ENCODE measurements at regions not wholly inside any gene's neighbourhood (a gene's known extent, or its start where the extent isn't known, plus 50 kb on each side); places are given as distances from the start of the nearest gene placed in this dataset.

DNA sequence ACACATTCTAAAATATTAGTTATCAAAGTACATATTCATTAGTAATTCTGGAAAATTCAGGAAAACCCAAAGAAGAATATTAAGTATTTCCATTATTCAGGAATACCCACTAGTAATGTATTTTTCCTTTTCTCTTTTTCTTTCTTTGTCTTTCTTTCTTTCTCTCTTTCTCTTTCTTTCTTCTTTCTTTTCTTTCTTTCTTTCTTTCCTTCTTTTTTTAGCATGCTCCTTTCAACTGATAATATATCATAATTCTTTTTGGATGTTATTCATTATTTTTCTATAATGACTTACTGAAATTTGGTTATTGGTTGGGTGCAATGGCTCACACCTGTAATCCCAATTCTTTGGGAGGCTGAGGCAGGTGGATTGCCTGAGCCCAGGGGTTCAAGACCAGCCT is 175.6 kb upstream of the RAB4A start:
- H3K4me3 ChIP-seq (replicated peaks; ENCODE audit: low read depth, low read length), result no peak overlapping the region
- TF ChIP-seq, protein P1, sequence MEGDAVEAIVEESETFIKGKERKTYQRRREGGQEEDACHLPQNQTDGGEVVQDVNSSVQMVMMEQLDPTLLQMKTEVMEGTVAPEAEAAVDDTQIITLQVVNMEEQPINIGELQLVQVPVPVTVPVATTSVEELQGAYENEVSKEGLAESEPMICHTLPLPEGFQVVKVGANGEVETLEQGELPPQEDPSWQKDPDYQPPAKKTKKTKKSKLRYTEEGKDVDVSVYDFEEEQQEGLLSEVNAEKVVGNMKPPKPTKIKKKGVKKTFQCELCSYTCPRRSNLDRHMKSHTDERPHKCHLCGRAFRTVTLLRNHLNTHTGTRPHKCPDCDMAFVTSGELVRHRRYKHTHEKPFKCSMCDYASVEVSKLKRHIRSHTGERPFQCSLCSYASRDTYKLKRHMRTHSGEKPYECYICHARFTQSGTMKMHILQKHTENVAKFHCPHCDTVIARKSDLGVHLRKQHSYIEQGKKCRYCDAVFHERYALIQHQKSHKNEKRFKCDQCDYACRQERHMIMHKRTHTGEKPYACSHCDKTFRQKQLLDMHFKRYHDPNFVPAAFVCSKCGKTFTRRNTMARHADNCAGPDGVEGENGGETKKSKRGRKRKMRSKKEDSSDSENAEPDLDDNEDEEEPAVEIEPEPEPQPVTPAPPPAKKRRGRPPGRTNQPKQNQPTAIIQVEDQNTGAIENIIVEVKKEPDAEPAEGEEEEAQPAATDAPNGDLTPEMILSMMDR (IDR thresholded peaks at IDR 0.05; ENCODE audit: low read depth, low read length, missing control alignments), result no peak
- DNase-seq (ENCODE audit: extremely low read depth, low read depth), result no peak

DNA sequence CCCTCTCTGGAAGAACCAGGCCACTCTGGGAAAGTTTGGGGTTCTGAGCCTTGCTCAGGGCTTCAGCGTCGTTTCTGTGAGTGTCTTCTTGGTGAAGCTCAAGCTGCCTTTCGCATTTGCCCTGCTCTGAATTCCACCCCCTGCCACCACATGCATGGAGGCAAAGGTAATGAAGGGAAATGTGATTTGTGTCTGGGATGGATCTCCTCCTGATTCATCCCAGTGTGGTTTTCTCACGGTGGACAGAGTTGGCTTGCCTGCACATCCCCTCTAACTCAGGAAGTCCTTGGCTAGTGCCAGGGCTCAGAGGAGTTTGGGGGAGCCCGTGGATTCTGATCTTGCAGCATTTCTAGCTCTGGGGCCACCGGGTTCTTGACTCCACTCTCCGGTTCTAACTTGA is 173.6 kb upstream of the RAB4A start:
- H3K4me3 ChIP-seq (replicated peaks; ENCODE audit: low read depth, low read length), result no peak overlapping the region
- TF ChIP-seq, protein P1 (IDR thresholded peaks at IDR 0.05; ENCODE audit: low read depth, low read length, missing control alignments), result no peak
- DNase-seq (ENCODE audit: extremely low read depth, low read depth), result no peak

DNA sequence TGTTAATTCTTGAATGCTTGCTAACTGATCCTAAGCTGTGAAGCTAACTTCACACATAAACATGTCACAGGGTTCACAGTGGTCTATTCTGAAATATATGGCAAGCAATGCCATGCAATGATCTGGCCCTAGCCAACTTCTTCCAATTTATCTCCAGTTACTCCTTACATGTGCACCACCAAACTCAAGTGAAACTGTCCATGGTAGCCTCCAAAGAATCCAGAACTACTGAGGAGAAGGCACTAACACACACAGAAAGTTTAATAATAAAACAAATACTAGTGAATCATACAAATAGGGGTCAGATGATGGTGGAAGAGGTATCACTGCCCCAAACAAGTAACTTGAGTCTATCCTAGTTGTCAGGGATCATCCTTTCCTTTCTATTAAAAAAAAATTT is 172.6 kb upstream of the RAB4A start:
- TF ChIP-seq, protein P1 (IDR thresholded peaks at IDR 0.05; ENCODE audit: low read depth, low read length, missing control alignments), result no peak
- DNase-seq (ENCODE audit: extremely low read depth, low read depth), result no peak
- no peak overlapping the region for H3K4me3 ChIP-seq (replicated peaks; ENCODE audit: low read depth, low read length)

DNA sequence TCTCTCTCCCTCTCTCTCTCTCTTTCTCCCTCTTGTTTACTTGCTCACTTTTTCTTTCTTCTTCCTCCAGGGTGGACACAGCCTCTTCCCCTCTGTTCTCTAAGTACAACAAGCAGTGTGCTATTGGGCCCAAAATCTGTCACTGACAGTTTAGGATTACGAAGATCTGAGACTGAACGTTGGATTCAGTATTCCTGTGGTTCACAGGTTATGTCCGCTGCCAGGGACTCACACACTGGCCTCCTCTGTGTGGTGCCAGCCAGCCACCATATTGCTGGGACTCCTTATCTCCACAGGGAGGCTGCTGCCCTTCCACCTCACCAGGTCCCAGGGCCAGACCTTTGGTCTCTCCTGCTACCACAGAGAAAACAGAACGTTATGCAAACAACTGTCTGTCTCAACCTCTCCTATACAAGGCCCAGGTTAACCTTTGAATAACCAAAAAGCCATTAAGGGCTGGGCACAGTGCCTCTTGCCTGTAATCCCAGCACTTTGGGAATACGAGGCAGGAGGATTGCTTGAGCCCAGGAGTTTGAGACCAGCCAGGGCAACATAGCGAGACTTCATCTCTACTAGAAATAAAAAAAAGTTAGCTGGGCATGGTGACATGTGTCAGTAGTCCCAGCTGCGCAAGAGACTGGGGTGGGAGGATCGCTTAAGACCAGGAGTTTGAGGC is 171.9 kb upstream of the RAB4A start:
- no peak for DNase-seq (ENCODE audit: extremely low read depth, low read depth)
- no peak overlapping the region for H3K4me3 ChIP-seq (replicated peaks; ENCODE audit: low read depth, low read length)
- TF ChIP-seq, protein P1 (IDR thresholded peaks at IDR 0.05; ENCODE audit: low read depth, low read length, missing control alignments), result no peak

DNA sequence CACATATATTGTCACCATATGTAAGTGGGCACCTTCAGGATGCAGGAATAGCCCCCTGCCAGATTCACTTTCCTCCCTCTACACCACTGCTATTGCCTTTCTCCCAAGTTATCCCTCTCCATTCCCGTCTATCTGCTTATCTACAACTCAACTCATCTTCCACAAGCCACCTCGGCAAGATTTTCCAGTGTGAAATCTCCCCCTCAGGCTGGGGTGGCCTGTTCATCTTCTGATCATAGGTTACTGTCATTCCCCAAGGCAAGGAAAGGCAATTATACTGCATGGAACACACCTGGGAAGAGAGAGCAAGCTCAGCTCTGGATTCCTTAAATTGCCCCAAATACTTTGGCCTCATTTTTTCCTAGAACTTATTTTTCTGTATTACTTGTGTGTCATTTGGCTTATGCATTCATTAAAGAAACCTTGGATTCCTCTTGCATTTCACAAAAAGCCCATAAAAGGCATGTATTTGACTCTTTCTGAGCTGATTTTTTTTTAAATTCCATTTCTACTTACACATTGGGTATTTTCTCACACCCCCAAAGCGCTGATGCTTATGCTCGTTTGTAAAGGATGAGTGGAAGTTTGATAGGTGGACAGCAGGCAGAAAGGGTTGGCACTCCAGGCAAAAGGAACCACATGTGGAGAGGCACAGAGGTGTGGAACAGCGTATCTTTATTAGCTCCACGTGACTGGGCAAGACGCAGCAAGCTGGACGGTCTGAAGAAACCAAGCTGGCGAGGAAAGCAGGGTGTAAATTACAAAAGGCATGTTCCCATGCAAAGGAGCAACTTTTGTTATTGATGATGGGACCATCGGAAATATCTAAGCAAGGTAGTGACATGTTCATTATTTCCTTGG is 169.7 kb upstream of the RAB4A start:
- H3K4me3 ChIP-seq (replicated peaks; ENCODE audit: low read depth, low read length), result no peak overlapping the region
- TF ChIP-seq, protein P1 (IDR thresholded peaks at IDR 0.05; ENCODE audit: low read depth, low read length, missing control alignments), result no peak
- DNase-seq (ENCODE audit: extremely low read depth, low read depth), result no peak

DNA sequence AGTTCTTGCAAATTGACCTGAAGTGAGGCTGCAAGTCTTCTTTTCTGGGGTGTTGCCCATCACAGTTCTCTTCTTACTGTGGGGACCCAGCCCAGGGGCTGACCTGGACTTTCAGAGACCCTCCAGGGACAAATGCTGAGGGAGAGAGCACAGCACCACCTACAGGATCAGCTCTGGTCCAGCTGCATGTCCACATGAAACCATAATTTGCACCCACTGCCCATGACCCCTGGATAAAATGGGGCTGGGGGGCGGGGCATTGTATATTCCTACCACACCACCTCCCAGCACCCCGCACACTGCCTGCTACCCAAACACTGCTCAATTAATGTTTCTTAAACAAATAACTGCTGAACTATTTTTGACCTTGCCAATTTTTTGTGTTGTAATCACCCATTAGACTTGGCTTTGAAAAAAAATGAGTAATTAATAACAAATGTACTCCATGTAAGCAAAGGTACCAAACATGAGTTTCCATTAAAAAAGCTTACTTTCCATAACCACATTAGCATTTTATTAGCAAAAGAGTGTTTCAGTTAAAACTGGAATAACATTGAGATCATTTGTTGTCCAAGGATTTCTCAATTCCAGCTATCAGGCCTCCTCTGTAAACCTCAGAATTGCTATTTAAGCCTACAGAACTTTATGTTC is 168.0 kb upstream of the RAB4A start:
- DNase-seq (ENCODE audit: extremely low read depth, low read depth), result no peak
- no peak overlapping the region for H3K4me3 ChIP-seq (replicated peaks; ENCODE audit: low read depth, low read length)
- TF ChIP-seq, protein P1 (IDR thresholded peaks at IDR 0.05; ENCODE audit: low read depth, low read length, missing control alignments), result peak; percentile 38

Data from HFF-Myc (cell line).